CD4-positive, alpha-beta T cell treated with Interferon alpha-2 for 1 hour (primary cell): ENCODE measurements at regions not wholly inside any gene's neighbourhood (a gene's known extent, or its start where the extent isn't known, plus 50 kb on each side); places are given as distances from the start of the nearest gene placed in this dataset.

Experiments
- DNase-seq, 2 donors: peaks; one replicate each; pipeline ENCODE4 v3.0.0-alpha.2; 2020 to 2022

DNA sequence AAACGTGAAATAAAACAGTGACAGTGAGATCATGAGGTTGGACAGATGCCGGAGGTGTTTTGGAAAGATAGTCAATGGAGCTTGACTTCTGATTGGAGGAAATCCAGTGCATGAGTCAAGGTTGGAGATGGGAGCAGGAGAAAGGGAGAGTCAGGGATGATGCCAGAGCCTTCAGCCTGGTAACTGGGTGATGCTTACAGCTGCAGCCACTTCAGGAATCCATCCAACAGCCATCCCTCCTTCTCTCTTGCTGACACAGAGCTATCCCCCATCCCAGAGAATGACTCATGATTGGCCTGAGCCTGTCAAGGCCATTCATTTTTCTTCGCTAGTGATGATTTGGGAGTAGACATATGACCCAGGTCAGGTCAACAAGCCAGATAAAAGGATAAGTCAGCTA is 112.8 kb downstream of the SAMD5 start:
- no peak for DNase-seq

DNA sequence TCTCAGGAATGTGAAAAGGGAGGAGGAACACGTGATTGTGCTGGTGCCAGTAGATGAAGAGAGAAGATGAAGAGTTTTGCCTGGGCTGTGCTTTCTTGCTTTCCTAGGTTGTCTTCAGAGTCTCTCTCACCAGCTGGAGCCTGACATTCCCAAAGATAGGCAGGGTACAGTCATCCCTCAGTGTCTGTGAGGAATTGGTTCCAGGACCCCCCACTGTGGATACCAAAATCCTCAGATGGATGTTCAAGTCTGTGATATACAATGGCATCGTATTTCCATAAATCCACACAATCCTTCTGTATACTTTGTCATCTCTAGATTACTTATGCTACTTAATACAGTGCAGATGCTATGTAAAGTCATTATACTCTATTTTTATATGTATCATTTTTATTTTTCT is 113.5 kb downstream of the SAMD5 start:
- no peak for DNase-seq

DNA sequence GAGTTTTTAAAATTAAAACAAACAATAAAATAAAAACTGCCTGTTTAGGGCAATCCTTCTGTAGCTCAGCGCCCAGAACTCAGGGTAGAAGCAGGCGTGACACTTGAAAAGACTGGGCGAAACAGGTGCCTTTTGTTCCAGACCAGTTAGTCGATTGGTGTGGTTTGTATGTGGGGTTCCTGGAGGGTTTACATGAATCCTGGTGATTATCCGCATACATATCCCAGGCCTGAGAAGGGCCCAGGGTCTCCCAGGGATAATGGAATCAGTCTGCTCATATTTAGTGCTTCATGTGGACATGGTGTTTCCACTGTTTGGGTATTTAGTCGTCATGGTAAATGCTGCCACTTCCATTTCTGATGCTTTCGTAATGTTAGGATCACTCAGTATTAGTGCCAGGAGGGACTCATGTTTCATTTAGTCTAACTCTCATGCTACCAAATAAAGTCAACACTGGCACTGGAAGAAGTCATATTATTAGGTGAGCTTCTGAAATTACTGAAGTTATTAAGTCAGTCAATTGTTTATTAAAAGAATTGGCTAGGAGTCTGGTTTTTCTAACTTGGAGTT is 116.5 kb downstream of the SAMD5 start:
- DNase-seq: no peak

DNA sequence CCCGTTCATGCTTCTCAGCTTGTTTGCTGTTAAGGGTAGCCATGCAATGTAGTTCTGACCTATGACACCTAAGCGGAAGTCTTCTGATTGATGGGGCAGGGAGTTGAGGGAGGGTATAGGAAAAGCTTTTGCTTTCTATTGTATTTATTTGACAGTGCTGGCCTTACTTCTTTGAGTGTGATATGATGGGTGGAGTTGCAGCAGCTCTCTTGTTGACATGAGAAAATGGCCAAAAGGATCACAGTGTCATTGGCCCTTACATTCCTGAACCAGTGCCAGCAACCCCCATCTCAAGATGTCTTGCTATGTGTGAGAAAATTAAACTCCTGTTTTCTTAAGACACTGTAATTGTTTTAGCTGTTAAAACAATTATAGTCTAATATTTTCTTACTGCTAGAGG is 117.5 kb downstream of the SAMD5 start:
- no peak for DNase-seq

DNA sequence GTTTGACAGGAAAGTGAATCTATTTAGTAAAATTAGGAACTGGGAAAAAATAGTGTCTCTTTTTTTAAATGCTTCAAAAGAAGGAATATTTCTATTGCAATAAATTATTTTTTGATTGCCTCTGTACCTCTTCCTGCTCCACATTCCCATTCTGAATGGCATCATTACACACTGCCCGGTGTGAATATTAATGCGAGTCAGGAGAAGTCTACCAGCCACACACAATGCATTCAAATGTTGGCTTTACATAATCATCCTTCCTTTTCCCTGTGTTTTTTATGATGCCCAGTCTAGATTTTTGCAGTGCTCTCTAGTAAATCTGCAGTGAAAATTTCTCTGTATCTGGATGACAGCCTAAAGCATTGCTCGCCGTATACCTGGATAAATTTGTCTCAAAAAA is 118.9 kb downstream of the SAMD5 start:
- DNase-seq: no peak

DNA sequence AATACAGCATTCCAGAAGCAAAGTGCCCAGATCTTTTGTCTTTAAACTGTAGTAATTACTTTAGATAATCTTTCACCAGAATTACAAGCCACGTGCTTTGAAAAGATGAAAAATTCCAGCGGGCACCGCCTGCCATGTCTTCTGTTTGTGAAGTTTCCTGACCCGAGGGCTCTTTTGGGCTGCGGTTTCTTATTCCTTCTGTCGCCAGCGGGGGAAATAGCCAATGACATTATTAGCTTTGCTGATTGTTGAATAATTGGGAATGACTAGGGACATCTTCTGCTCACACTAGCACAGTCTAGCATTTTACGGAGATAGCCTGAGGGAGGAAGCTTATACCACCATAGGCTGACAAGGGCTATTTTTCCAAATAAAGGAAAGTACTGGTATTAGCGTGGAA is 124.7 kb downstream of the SAMD5 start:
- no peak for DNase-seq

DNA sequence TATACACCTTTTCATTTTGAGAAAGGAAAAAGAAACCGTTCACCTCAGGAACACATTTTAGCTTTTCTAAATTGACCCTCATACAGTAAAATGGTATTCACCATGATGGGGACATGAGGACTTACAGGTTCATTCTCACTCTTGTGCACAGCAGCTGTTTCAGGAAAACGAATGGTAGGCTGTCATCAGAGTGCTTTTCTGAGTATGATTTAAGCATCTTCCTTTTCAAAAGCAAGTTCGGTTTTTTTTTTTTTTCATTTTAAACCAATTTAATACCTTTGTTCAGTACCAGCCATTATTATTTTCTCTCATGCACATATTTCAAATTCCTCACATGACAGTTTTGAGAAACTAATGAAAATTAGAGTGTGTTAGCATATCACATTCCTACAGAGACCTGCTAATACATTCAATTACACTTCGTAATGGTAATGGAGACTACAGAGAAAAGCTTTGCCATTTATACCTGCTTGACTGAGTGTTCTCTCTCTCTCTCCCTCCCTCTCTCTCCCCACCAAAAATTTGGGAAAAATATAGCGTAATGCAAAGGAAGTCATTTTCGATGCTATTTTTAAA is 129.2 kb downstream of the SAMD5 start:
- no peak for DNase-seq

DNA sequence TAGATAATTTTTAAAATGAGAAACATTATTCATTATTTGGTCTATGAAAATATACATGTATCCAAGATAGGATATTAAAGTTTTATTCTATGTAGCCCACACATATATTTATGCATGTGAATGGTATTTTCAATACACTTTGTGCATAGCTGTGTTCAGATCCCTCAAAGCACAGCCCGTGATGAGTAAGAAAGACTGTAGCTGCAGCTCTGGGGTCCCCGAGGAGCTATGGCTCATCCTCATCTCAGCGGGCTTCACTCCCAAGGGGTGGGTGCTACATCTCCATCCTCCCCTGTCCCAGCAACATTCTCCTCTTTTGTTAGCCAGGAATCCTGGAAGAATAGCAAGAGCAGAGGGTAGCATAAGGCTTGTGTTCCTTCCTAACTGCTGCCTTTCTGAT is 130.8 kb downstream of the SAMD5 start:
- no peak for DNase-seq

DNA sequence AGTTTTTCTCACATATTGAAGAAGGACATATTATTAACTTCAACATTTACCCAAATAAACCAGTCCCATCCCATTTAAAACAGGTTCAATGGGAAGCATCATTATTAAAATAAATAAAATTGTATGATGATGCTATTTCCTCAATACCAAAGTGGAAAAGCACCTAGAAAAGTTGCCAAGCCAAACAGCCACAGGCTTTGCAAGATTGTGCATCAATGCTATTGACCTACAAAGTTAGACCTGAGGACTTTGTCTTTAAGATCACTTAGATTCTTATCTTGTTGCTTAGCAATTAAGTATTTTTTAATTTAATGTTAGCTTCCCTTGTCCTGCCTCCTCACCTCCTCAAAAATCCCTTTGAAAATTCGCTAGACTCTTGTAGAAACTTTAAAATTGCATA is 132.1 kb downstream of the SAMD5 start:
- DNase-seq: no peak

DNA sequence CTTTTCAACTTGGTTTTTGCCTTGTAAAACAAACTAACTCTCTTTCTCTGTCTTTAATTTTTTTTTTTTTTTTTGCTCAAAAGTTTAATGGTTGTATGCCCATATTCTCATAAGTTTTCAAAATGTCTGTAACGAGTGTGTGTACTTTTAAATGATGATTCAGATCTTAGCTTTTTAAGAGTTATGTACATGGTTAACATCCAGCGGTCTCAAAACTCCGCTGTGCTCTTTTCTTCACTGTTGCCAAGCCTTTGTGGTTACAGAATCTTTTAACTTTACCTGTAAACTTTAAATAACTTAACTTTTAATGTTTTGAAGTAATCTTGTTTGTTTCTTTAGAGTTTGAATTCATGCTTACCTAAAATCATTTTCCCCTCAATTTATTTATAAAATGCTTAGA is 133.0 kb downstream of the SAMD5 start:
- no peak for DNase-seq

DNA sequence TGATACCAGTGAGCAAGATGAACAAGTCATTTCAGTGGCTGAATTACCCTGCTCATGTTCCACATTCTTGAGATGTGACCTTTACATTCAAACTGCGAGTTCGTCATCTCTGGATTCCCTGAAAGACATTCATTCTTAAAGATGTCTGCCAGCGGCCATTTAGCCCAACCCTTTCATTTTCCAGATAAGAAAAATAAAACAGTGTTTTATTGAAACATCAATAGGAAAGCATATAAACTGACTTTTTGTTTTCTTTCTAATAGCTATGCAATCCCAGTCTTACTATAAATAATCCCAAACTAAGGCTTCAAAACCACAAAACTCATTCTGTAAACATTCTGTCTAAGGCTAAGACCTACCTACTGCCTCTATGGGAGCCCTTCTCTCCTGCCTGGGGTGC is 134.0 kb downstream of the SAMD5 start:
- DNase-seq: no peak

DNA sequence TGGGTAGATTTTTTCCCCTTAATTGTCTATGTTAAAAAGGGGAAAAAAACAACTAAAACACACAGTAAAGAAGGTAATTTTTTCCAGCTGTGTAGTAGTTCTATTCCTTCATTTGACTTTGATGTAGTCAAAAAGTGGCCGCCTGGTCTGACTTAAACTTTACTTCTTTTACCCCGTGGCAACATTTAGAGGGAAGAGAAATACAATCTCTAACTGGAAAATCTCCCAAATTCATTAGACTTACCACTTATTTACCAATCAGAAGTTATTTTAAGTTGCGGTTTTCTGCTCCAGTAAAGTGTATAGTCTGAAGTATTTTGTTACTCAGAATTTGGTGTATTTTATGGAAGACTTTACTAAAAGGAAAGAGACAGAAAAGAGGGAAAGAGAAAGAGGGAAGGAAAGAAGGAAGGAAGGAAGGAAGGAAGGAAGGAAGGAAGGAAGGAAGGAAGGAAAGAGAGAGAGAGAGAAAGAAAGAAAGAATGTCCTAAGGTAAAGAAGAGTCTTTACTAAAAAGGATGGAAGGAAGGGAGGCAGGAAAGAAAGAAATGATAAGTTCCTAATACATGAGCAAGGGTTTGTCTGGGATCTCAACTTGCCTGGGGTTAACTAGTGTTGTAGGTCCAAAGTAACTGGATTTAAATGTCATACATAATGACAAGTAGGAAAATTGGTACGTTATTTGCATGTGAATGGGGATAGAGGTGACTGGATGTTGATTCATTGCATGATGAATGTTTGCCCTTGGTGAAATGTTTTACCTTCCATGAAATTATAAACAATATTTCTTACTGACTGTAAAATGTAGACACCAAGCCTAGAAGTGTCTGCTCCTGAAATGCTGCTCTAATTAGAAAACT is 135.1 kb downstream of the SAMD5 start:
- no peak for DNase-seq

DNA sequence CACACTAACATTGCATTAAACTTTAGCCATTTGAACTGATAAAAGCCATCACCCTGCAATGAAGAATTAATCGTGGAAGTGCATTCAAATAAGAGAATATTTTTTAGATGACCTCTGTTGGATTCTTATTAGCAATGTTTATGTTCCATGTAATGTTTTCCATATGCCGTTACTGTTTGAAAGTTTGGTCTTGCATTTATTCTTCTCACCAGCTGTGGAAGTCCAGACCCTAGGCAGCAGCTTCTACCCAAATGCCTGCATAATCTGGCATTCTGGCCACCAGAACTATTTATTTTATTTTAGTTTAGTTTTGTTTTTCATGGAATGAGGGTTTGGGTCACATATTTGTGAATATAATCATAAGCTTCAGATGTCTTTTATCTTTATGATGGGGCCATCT is 140.4 kb downstream of the SAMD5 start:
- no peak for DNase-seq

DNA sequence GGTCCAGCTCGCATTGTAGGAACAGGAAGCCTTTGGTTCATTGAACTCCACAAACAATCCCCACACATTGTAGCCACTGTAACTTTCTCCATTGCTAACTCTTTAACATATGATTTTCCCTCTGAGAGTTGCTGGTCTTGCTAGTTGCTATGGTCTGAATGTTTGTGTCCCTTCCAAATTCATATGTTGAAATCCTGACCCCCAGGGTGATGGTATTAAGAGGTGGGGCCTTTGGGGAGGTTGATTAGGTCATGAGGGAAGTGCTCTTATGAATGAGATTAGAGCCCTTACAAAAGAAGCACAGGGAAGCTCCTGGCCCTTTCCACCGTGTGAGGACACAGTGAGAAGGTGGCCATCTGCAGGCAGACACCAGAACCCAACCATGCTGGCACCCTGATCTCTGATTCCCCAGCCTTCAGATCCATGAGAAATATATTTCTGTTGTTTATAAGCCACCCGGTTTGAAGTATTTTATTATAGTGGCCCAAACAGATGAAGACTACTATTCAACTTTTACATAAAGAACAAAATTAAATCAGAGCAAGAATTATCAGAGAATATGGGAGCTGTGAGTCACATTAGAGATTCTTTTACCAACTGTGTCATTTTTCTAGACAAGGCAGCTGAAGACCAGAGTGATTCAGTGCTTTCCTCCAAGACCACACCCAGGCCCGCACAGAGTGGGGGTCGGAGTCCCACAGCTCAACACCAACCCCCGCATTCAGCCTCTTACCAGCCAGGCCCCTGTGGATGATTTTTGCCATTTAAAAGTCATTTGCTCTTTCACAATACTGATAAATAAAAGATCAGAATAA is 143.0 kb downstream of the SAMD5 start:
- no peak for DNase-seq

DNA sequence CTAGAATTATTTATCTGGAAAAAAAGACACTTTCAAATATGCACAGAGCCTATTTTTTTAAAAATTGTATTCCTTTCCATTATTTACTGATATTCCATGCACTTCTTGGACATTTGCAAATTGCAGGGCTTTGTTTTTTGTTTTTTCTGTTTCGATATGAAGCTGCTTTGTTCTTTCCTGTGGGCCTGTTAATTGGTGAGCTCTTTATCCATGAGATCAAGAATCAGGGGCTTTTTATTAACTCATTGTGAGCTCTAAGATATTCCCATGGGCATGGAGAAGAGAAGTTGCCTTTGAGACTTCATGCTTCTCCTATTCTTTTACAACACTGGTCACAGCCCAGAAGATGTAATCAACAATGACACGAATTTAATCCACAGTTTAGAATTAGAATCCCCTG is 145.1 kb downstream of the SAMD5 start:
- DNase-seq: no peak

DNA sequence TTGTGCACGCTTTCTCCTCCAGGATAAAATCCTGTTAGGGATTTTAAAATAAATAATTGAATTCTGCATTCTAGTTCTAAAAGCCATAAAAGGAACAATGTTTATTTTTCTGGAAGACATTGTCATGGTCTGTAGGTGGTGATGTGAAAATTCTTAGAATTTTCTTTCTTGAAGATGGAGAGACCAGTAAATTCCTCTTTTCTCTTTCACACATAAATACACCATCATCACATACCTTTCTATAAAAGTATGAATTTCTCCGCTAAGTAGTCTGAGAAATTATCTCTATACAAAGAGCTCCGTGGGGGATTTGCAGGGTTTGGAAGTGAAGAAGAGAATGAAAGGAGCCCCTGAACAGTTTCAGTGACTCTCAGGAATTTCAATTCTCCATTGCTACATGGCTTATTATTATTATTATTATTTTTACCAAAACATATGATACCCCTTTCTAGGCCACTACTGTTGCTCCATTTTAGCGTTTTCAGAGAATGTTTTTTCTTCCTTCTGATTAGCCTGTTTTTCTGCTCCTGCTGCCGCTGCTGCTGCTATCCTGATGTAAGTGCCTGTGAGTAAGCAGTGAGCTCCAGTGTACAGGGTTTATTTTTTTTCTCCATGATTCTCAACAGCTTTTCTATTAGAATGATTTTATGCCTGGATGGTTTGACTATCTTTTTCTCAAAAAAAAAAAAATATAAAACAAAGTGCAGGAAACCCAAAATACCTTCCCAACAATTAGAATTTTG is 145.8 kb downstream of the SAMD5 start:
- no peak for DNase-seq

DNA sequence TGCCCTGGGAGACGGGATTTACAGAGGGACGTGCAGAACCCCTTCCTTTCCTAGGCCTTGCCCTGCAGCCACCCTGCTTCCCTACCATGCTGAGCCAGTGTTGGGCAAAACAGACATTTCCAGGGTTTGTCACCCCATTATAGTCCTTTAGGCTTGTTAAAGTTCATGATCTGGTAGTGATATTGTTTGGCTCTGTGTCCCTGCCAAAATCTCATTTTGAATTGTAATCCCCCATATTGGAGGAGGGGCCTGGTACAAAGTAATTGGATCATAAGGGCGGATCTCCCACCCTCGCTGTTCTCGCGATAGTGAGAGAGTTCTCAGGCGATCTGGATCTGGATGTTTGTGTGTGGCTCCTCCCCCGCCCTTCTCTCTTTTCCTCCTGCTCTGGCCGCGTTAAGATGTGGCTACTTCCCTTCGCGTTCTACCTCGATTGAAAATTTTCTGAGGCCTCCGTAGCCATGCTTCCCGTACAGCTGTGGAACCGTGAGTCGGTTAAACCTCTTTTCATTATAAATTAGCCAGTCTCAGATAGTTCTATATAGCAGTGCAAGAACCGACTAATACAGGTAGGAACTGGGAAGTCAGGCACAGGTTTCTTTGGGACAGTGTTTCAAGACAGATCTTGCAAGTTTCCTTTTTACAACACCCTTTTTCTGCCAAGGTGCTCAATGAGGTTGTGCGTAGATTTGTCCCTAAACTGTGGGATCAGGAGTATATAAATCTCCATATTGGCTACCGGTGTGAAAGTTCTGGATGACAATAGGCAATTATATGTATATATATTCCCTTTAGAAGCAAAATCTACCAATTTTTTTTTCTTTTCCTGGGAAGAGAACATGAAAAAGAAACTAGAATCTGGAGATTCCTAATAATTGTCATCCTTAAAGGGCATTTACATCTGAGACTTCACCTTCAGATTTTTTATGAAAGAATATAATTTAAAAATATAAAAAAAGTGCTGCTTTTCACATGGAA is 152.1 kb downstream of the SAMD5 start:
- no peak for DNase-seq

DNA sequence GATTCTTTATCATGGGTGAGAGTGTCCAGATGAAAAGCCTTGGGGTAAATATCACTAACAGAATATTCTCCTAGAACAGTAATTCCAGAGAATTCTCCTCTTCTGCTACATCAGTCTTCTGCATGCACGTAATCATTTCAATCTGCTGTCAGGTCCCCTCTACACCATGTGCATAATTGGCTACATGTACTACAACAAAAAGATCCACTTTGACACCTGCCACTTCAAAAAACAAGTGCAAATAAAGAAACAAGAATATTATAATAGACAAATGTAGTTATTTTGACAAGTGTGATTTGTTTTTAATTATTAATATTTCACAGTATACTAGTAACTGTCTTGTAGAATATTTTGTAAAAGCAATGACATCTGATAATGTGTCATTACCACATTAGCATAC is 154.2 kb downstream of the SAMD5 start:
- DNase-seq: no peak

DNA sequence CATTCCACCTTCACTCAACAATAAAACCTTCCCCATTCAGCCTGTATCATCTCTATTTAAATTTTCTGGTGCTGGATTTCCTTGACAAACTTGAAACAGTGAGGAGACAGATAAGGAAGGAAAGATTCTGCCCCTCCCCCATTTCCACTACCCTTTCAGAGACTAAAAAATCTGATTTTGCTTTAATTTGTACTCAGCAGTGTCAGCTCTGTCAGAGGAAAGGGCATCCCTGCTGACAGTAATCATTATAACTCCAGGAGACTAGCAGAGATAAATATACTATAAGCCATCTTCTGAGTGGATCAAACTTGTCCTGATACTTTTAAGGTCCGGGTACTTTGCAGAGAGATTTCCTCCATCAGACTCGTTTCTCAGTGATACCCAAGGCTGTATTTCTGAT is 155.6 kb downstream of the SAMD5 start:
- DNase-seq: no peak

DNA sequence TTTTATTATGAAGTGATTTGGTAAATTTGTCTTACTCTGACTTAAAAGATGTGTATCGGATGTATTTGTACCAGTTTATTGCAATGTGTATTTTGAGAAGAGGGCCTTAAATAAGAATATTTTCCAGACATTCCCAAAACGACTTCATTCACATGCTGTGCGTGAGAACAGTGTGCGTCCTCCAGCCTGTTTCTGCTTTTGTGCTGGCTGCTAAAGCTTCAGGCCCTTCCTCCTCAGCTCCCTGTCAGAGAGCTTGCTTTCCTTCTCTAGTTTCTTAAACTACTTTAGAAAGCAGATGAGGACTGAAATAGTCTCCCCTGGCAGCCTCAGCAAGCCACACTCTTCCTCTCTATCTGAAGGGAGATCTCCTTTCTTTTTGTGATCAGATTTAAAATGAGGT is 157.8 kb downstream of the SAMD5 start:
- no peak for DNase-seq

DNA sequence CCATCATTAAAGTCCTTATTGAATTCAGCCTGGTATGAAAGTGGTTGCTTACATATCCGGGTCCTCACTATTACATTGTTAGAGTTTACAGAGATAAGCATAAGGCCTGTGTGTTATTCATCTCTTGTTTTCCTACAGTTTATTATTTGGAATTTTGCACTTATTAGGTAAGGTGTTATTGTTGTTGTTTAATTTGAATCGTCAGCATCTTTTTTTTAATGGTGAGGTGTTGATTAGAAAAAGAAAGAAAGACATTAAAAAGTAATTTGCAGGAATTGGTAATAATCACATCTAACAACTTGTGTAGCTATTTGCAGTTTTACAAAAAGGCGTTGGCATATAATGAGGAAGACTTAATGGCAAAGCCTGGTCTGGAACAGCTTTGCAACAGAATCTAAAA is 158.6 kb downstream of the SAMD5 start:
- DNase-seq: no peak

DNA sequence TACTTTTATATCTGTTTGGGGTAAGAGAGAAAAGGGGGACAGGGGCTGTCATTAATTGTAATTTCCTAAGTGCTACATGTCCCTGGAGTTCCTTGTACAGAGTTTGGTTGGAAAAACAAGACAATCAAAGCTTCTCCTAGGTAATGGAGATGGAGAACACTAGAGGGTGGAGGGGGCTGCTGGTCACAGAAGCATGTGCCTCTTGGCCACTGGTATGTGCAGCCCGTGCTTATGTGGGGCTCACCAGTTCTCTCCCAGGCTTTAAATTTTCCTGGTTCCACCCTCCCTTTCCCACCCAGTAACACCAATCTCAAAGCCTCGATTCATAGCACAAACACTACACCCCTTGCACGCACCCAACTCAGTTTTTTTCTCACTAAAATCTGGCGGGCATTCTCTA is 165.6 kb downstream of the SAMD5 start:
- DNase-seq: no peak
